ENCODE measurements at regions not wholly inside any gene's neighbourhood (a gene's known extent, or its start where the extent isn't known, plus 50 kb on each side); places are given as distances from the start of the nearest gene placed in this dataset.

DNA sequence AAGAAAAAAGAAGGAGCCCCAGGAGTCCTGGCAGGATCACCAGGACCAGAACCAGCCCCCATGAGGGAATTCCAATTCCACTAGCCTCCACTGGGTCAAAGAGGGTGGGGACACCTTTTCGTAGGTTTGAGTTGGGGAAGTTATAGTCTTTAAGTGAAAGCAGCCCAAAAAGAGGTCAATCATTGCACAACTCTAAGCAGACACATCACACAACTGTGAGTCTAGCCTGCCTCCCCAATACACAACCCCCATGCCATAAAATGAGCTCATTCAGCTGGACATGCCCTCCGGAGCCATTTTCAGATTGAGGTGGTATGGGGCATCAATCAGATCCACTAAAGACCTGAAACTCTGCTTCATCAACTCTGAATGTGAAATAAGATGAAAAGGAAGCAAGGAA is 179.9 kb downstream of the NPHP4 start:
- no peak for DNase-seq (ENCODE audit: low read depth, low spot score)

DNA sequence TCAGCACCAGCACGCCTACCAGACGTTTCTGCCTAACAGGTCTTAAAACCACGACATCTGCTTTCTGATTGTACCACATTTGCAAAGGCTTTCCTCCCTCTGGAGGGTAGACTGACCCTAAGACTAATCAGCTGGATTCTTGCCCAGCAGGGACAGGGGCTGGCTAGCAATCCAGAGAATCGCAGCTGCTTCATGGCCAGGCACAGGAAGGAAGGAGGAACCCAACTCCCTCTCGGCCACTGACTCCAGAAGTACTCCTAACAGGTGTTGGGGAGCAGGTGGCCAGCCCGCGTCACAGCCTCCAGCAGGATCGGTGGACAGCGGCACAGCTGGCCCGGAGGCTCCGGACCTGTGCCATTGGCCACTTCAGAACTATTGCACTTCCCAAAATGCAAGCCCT is 180.8 kb downstream of the NPHP4 start:
- DNase-seq (ENCODE audit: low read depth, low spot score): no peak

DNA sequence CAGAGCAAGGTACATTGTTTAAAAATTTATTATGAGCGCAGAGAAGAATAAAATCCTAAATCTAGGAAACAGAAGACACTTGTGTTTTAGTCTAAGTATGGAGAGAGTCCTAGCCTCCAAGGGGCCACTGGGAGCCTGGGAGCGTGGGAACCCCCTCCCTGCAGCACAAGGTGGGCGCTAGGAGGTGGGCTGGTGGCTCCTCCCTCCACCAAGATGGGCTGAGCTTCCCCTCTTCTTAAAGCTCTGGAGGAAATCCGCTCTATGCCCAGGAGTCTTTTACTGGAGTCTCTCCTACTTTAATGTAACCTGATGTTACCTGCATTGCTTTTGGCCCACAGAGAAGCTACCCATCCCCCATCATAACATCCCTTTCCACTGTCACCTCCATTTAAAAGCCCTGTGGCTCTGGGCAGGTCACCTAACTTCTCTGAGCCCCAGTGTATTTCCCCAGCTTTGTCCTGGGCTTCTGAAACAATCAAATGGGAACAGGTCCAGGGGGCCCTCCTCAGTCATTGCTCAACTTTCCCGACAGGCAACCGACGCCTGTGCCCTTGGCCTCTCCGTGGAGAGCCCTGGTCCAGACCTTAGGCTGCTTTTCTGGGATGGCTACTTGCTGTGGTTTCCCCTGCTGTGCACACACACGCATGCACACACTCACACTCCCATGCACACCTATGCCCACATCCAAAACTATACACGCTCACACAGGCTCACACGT is 181.5 kb downstream of the NPHP4 start:
- DNase-seq (ENCODE audit: low read depth, low spot score): no peak

DNA sequence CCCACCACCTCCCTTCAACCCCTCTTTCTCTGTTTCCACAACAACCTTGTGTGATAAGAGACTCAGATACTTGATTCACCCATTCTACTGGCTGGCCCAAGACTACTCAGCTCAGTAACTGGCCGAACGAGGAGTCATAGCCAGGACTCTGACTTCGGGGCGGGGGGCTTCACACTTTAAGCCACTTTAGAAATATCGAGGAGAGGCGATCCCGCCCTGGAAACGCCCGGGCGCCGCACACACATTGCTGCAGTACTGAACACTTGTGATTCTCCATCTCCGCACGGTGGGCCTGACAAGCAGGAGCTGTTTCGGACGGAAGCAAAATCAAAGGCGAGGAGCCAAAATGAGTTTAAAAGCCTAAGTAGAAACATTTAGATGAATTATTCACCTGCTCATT is 182.1 kb downstream of the NPHP4 start:
- DNase-seq (ENCODE audit: low read depth, low spot score): no peak

DNA sequence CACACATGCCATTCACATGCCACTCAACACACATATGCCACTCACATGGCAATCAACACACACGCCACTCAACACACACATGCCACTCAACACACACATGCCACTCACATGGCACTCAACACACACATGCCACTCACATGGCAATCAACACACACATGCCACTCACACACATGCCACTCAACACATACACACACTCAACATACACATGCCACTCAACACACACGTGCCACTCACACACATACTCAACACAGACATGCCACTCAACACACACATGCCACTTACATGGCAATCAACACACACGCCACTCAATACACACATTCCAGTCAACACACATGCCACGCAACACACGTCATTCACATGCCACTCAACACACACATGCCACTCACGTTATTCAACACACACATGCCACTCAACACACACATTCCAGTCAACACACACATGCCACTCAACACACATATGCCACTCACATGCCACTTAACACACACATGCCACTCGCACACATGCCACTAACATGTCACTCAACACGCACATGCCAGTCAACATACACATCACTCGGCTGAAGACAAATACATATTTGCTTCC is 182.9 kb downstream of the NPHP4 start:
- DNase-seq (ENCODE audit: low read depth, low spot score): no peak

DNA sequence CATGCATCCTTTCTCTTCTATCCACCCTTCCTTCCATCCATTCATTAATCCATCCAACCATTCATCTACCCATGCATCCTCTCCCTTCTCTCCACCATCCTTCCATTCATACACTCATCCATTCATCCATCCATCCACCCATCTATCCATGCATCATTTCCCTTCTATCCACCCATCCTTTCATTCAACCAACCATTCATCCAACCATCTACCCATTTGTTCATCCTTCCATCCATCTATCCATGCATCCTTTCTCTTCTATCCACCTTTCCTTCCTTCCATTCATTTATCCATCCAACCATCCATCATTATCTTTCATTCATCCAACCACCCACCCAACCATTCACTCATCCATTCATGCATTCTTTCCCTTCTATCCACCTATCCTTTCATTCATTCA is 188.4 kb downstream of the NPHP4 start:
- DNase-seq (ENCODE audit: low read depth, low spot score): no peak

DNA sequence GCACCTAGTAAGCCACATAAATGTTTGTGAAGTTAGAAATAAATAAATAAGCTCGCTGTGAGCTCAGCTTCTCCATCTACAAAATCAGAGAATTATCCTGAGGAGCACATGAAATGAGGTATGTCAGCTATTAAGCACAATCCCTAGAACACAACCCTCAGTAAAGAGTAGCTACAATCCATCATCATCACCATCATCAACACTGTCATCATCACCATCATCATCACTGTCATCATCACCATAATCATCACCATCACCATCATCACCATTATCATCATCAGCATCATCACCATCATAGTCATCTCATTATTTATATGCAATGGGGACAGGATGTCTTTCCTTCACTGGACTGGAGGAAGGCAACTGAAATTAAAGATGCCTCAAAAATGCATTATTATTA is 189.6 kb downstream of the NPHP4 start:
- DNase-seq (ENCODE audit: low read depth, low spot score): no peak

DNA sequence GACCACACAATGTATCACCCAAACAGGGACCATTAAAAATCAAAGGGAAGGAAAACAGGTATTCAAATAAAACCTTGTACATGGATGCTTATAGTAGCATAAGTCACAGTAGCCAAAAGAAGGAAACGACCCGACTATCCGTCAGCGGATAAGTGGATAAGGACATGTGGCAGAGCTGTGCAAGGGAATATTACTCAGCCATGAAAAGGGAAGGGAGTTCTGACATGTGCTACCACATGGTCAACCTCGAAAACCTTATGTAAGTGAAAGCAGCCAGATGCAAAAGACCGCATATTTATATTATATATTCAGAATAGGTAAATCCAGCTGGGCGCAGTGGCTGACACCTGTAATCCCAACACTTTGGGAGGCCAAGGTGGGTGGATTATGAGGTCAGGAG is 193.3 kb downstream of the NPHP4 start:
- DNase-seq (ENCODE audit: low read depth, low spot score): no peak

DNA sequence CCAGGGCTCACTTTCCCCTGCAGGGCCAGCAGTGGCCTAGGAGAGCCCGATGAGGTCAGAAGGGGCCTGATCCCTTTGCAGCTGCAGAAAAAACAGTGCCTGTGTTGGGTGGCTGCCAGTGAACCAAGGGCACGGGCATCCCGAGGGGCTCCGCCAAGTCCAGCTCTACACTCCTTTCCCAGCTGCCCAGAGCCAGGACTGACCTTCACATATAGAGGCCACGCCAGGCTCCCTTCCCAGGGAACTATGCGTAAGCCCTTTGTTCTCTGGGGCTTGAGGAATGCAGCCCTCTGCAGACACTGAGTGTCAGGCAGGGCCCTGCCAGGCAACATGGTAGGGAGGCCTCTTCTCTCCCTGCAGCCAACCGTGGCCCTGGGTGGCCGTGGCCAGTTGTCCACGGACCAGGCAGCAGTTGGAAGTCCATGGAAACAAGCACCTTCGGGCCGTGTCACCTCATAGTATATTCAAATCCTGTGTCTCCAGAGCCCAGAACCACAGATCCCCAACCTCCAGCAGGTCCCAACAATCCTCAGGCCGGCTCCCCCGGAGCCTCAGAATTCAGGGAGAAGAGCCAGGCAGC is 194.0 kb downstream of the NPHP4 start:
- no peak for DNase-seq (ENCODE audit: low read depth, low spot score)

DNA sequence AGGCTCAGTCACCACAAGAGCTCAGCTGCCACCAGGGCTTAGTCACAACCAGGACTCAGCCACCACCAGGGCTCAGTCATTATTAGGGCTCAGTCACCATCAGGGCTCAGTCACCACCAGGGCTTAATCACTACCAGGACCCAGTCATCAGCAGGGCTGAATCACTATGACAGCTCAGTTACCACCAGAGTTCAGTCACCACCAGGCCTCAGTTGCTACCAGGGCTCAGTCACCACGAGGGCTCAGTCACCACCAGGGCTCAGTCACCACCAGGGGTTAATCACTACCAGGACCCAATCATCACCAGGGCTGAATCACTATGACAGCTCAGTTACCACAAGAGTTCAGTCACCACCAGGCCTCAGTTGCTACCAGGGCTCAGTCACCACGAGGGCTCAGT is 196.2 kb downstream of the NPHP4 start:
- DNase-seq (ENCODE audit: low read depth, low spot score): no peak

DNA sequence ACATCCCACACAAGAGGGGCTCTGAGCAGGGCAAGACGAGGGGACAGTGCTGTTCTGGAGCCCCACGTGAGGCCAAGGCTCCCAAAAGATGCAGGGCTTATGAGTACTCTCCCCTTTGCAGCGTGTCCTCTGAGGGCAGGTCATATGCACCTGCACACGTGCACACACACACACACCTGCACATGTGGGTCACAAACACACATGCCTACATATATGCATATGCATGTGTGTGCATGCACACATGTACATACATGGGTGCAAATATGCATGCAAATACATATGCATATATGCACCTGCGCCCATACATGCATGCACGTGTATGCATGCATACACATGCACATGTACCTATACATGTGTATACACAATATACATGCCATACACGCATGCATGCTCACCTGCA is 197.9 kb downstream of the NPHP4 start:
- no peak for DNase-seq (ENCODE audit: low read depth, low spot score)

DNA sequence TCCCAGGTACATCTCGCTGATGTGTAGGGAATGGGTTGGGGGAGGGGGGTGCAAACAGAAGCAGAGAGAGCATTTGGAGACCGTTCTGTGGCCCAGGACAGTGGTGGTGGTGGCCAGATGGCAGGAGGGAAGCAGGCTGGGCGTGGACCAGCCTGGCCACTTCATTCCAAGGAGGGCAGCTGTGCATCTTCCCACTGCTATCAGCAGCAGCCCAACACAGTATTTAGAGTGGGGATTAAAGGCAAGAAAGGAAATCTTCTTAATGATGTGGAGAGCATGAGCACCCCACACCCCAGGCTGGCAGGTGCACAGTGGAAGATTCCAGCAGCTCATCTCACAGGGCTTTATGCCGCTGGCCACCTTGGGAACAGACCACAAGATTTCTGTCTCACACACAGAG is 198.7 kb downstream of the NPHP4 start:
- DNase-seq (ENCODE audit: low read depth, low spot score): no peak

DNA sequence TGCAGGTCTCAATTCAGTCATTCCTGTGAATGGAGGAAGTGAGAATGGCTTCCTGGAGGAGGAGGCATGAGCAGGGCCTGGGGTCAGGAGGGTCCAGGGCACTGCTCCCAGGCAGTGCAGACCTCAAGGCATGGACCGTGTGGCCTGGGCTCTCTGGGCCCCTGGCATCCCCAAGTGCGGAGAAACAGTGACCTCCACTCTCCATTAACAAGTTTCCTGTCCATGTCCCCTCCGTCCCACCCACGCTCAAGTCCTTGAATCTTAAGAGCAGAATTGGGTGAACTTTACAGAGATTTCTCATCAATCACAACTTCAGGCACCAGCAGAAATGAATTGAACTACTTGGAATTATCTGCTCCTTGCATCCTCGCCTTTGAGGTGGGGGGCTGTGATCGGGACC is 211.1 kb downstream of the NPHP4 start:
- DNase-seq (ENCODE audit: low read depth, low spot score): no peak

DNA sequence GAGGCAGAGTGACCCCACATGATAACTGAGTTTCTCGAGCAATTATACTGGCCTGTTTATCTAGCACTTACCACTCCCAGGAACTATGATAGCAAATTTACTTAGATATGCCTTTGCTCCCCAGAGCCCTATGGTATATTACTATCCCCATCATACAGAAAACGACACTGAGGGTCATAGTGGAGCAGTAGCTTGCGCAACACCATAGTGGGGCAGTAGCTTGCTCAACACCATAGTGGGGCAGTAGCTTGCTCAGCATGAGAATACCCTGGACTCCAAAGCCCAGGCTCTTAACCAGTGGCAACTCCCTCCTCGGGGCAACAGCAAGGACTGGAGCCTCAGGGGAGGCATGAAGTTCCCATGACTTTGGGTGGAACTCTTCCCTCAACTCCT is 211.9 kb downstream of the NPHP4 start:
- DNase-seq (ENCODE audit: low read depth, low spot score): no peak

DNA sequence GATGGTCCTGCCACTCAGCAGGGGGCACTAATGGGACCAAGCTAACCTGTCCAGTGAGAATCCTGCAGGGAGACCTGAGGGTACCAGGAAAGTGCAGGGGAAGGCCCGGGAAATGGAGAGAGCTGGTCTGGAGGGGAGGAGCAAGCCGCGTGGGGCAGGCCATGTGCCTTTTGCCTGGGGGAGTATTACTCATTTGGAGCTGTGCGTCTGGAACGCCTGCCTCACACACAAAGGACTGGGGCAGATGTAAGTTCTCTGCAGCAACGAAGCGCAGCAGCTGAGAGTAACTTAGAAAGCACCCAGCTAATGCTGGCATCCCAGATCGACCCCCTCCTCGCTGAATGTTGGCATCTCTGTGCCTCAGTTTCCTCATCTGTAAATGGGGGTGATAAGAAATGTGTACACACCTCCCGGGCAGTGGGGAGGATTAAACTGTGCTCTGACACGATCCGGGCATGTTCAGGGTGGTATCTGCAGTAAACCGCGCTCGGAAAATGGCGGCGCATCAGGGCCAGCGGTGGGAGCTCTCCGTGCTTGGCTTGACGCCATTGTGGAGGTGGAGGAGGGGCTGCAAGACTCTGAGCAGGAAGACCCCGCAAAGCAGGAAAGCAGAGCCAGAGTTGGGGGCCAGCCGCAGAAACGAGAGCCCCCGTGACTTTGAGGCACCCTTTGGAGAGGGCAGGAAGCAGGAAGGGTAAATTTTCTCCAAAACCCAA is 212.5 kb downstream of the NPHP4 start:
- DNase-seq (ENCODE audit: low read depth, low spot score): no peak

DNA sequence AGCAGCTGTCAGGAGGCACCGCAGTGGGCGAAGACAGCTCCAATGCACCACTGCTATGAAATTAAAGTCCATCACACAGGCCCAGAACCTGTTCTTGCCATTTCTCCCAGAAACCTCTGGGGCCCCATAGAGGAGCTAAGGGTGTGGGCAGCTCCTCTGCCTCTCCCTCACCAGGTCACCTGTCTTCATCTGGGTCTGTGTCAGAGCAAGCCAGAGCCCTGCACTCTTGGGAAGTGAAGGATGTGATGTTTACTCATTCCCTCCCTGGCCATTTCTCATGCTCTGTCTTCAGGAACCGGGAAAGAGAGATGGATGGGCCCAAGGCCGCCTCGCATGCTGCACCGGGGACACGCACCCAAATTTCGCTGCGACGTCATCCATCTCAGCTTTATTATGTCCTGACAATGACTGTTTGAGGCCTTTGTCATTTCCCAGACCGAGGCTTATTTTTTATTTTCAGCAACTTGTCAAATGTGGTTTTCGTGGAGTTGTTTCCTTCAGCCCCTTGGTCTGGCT is 216.1 kb downstream of the NPHP4 start:
- no peak for DNase-seq (ENCODE audit: low read depth, low spot score)

DNA sequence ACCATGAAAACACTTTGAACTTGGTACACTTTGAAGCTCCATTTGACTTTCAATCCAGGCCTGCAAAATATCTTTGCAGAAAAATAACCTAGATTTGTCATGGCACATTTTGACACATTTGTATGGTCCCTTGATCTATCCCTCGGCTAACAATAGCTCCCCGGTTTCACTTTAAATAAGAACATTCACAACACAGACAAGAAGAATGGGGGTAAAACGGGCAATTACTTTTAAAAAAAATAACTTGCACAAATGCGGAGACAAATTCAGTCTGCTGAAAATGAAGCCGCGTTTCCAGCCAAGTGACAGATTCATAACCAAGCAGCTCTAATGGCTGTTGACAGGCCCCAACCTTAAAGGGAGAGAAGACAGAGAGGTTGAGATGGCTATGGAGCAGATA is 218.2 kb downstream of the NPHP4 start:
- DNase-seq (ENCODE audit: low read depth, low spot score): no peak

DNA sequence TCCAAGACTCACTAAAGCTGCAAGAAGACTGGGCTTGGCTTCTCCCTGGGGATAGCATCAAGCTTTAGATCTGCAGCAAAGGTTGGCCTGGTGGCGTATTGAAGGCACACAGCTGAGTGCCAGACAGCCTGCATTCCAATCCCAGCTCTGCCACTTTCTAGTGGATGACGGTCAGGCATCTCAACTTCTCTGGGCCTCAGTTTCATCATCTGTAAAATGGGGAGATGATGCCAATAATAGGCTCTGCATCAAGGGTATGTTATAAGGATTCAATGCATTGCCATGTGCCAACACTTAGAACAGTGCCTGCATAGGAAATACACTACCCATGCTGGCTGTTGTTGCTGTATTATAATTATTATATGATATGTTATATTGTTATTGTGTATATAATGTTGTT is 220.4 kb downstream of the NPHP4 start:
- no peak for DNase-seq (ENCODE audit: low read depth, low spot score)

DNA sequence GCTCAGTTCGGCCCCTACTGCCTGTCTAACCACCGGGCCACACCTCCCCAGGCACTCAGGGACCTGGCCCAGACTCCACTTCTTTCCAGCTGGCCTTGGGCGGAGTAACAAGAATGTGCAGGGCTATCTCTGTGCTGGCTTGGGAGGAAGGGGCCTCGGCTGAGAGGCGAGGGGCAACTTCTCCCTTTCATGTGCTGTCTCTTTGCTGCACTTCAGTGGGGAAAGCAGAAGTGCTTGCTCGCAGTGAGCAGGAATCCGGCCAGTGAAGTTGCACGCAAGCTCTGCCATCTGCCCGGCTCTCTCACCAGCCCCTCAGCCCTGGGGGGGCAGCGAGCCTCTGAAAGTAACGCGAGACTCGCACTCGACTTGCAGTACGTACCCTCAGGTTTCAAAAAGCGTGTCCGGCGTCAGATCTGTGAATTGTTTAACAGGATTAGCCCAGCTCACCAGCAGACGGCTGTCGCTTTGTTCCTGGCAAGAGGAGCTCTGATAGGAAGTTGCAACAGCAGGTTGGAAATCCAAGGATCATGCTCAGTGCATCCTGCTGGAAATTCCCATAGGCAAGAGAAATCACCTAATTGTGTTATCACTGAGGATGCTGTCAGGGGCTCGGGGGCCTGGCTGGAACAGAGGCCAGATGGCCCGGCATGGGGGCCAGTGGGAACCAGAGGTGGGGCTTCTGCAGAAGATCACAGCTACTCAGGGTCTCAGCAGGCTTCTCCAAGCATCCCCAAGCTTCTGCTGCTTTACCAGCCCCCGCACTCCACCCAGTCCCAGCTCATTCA is 221.1 kb downstream of the NPHP4 start:
- DNase-seq (ENCODE audit: low read depth, low spot score): no peak

DNA sequence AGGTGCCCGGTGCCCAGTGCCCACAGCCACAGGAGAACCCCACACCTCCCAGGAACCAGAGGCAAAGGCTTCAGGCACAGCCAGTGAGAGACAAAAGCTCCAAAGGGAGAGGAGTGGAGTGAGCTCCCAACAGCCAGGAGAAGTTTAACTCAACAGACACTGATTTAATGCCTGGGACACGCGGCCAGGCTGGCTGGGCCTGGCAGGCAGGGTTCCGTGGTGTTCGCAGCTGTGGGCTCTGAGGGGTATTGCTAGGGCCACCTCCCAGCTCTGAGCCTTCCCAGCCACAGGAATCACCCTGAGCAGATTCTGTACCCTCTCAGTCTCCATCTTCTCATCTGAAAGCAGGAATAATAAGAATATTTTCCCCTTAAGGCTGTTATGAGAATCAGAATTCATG is 222.5 kb downstream of the NPHP4 start:
- no peak for DNase-seq (ENCODE audit: low read depth, low spot score)

DNA sequence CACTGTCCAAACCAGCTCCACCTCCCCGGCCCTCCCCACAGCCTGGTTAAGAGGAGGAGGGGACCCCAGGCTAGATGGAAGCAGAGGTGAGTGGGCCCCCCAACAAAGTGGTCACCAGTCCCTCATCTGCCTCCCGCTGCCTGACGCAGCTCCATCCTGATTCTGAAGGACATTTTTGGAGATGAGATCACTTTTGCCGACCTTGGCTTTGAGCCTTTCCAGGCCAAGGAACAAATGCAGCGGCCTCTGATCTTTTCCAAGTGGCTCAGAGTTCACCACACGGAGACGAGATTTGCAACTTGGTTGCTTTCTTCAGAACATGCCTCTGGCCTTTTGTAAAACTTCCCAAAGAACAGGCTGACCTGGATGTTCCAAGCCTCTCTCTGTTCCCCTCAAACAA is 223.1 kb downstream of the NPHP4 start:
- DNase-seq (ENCODE audit: low read depth, low spot score): no peak

DNA sequence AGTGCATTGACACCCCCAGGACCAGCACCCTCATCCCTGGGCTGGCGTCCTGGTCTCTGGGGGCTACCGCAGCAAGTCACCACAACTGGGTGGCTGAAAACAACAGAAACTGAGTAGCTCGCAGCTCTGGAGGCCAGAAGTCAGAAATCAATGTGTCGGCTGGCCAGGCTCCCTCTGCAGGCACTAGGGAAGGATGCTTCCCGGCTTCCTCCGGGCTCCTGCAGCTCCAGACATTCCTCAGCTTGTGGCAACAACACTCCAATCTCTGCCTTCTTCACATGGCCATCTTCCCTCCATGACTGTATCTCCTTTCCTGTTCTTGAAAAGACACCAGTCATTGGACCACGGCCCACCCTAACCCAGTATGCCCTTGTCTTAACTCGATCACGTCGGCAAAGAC is 224.2 kb downstream of the NPHP4 start:
- DNase-seq (ENCODE audit: low read depth, low spot score): no peak
